Kidney epithelial cell (primary cell): ENCODE measurements at regions not wholly inside any gene's neighbourhood (a gene's known extent, or its start where the extent isn't known, plus 50 kb on each side); places are given as distances from the start of the nearest gene placed in this dataset.

Source experiments
- DNase-seq: peaks from one replicate; pipeline ENCODE4 v3.0.0-alpha.2; 2010; ENCODE audit warnings: low read depth
- H3K27me3 ChIP-seq: 2 replicates; pipeline ENCODE4 v1.6.0; 2011; ENCODE audit warnings: low read length; ENCODE audit not compliant: control insufficient read depth, insufficient read depth
- H3K36me3 ChIP-seq: 2 replicates; pipeline ENCODE4 v1.5.1; 2011; ENCODE audit warnings: low read length; ENCODE audit not compliant: control insufficient read depth, insufficient read depth
- H3K4me3 ChIP-seq: 2 replicates; pipeline ENCODE4 v1.5.1; 2011; ENCODE audit warnings: low read depth, mild to moderate bottlenecking, control low read depth, low read length
- TF ChIP-seq, protein P1 (sequence below): IDR thresholded peaks from 2 replicates; pipeline ENCODE4 v1.5.1; 2011; ENCODE audit warnings: mild to moderate bottlenecking, moderate library complexity, low read length, control low read depth, inconsistent platforms; ENCODE audit not compliant: insufficient read depth, poor library complexity, severe bottlenecking

- no peak for DNase-seq
- TF ChIP-seq, protein P1, sequence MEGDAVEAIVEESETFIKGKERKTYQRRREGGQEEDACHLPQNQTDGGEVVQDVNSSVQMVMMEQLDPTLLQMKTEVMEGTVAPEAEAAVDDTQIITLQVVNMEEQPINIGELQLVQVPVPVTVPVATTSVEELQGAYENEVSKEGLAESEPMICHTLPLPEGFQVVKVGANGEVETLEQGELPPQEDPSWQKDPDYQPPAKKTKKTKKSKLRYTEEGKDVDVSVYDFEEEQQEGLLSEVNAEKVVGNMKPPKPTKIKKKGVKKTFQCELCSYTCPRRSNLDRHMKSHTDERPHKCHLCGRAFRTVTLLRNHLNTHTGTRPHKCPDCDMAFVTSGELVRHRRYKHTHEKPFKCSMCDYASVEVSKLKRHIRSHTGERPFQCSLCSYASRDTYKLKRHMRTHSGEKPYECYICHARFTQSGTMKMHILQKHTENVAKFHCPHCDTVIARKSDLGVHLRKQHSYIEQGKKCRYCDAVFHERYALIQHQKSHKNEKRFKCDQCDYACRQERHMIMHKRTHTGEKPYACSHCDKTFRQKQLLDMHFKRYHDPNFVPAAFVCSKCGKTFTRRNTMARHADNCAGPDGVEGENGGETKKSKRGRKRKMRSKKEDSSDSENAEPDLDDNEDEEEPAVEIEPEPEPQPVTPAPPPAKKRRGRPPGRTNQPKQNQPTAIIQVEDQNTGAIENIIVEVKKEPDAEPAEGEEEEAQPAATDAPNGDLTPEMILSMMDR = no peak
- Histone ChIP-seq H3K4me3 (no peak overlapping the region), H3K36me3 (no peaks in the 10 kb centered on the region), H3K27me3 (no peaks in the 10 kb centered on the region)
Measured at GRCh38 chr2:168357797-168358472, 98.1 kb upstream of the CERS6 start.

GRCh38 chr2:168359082-168359481 lies 97.0 kb upstream of the CERS6 start:
- H3K27me3 ChIP-seq = no peaks in the 10 kb centered on the region
- no peaks in the 10 kb centered on the region for H3K36me3 ChIP-seq
- no peak for DNase-seq
- no peak overlapping the region for H3K4me3 ChIP-seq
- TF ChIP-seq, protein P1 = no peak

DNA sequence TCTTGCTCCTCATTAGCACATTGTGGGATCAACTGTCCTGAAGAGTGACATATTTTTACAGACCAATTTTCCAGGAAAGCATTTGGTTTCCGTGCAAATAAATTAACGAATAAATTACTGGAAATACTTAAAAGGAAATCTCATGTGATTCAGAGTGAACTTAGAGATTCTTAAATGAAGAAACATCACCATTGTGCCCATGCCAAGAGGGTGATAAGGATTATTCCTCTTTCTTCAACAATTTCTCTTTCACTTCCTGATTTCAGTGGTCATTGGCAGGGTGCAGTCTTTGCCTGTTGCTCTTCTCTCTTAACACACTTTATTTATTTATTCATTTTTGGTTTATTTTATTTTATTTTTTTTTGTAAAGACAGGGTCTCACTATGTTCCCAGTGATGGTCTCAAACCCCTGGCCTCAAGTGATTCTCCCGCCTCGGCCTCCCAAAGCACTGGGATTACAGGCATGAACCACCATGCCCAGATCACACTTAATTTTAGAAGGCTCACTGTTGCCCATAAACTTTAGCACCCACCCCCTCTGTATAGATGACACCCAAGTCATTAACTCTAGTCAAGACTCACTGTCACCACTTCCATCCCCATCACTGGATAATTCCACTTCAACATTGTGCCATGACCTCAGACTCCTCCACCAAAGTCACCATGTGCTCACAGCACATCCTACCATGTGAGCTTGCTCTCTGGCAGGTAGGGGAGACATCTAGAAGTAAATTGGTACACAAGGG lies 92.6 kb upstream of the CERS6 start:
- H3K36me3 ChIP-seq = no peaks in the 10 kb centered on the region
- no peak overlapping the region for H3K4me3 ChIP-seq
- no peaks in the 10 kb centered on the region for H3K27me3 ChIP-seq
- no peak for DNase-seq
- TF ChIP-seq, protein P1 = no peak

DNA sequence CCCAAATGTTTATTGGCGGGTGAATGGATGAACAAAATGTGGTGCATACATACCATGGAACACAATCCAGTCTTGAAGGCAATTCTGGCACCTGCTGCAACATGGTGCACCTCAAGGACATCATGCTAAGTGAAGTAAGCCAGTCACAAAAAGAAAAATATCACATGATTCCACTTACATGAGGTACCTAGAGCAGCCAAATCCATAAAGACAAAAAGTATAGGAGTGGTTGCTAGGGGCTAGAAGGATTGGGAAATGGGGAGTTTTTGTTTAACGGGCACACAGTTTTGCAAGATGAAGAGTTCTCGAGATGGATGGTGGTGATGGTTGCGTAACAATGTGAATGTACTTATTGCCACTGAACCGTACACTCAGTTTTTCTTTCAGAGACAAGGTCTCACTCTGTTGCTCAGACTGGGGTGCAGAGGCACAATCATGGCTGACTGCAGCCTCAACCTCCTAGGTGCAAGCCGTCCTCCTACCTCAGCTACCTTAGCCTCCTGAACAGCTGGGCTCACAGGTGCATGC lies 90.9 kb upstream of the CERS6 start:
- no peaks in the 10 kb centered on the region for H3K36me3 ChIP-seq
- H3K27me3 ChIP-seq = no peaks in the 10 kb centered on the region
- TF ChIP-seq, protein P1 = no peak
- no peak for DNase-seq
- H3K4me3 ChIP-seq = no peak overlapping the region

DNA sequence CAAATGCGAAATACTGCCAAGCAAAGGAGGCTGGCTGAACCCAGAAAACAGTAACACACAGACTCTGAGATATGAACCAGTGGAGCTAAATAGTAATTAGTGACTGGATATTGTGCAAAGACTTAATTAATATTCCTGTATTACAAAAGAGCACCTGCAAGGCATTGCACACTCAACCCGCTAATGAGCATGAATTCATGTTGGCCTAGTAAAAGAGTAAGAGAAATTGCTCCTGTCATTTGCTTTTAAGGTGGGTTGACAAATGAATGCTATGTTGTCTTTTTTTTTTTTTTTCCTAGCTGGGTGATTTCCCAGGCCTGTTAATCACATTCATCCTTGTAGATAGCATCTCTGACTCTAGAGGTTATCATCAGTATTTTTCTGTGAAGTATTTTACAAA lies 87.0 kb upstream of the CERS6 start:
- no peak for DNase-seq
- no peaks in the 10 kb centered on the region for H3K36me3 ChIP-seq
- H3K4me3 ChIP-seq = no peak overlapping the region
- TF ChIP-seq, protein P1 = no peak
- H3K27me3 ChIP-seq = no peaks in the 10 kb centered on the region
